Endothelial cell of umbilical vein (primary cell): ENCODE measurements at regions not wholly inside any gene's neighbourhood (a gene's known extent, or its start where the extent isn't known, plus 50 kb on each side); places are given as distances from the start of the nearest gene placed in this dataset.

Source experiments
- BruUV-seq: library from RNA; stranded (reverse); fragments of 400-500 nt; replicated peaks from 2 replicates; lab custom pipeline; 2021; lab: Mats Ljungman, UMichigan
- CTCF ChIA-PET: fragments of 300-600, 350-600 bp; sonication (Branson Sonifier 250); formaldehyde crosslinking; loops from one replicate; lab custom pipeline; 2021; ENCODE audit warnings: antibody characterized with exemption, inconsistent platforms; lab: Charles Lee
- POLR2A ChIA-PET: fragments of 300-600, 350-600 bp; sonication (Branson Sonifier 250); formaldehyde crosslinking; loops from one replicate; lab custom pipeline; 2021; ENCODE audit warnings: antibody characterized with exemption, inconsistent platforms; lab: Charles Lee
- DNase-seq: peaks from one replicate; pipeline ENCODE4 v3.0.0-alpha.2; 2011; ENCODE audit warnings: low read depth, low spot score
- FAIRE-seq: peaks from 2 replicates; lab custom pipeline; 2011; peaks lifted over from hg19 to GRCh38; lab: Jason Lieb, UNC
- H2AFZ ChIP-seq: 2 replicates; pipeline ENCODE4 v1.6.0; 2012; ENCODE audit warnings: low read depth, low read length, control low read depth, inconsistent platforms
- H3K27ac ChIP-seq: 2 replicates; pipeline ENCODE4 v1.5.1; 2011; ENCODE audit warnings: low read depth, mild to moderate bottlenecking, control low read depth, low read length, moderate library complexity; ENCODE audit not compliant: insufficient read depth
- H3K27me3 ChIP-seq, 2 experiments: 2 replicates each; pipeline versions ENCODE4 v1.6.0 to v1.6.1; 2011; ENCODE audit warnings: low read length in 2 of 2, mixed read lengths in 1 of 2; ENCODE audit not compliant: control insufficient read depth in 2 of 2, insufficient read depth in 2 of 2
- H3K36me3 ChIP-seq, 2 experiments: 2 replicates in 1 of 2; 3 replicates in 1 of 2; pipeline ENCODE4 v1.5.1; 2011; ENCODE audit warnings: low read length in 2 of 2, mild to moderate bottlenecking in 1 of 2, moderate library complexity in 1 of 2; ENCODE audit not compliant: control insufficient read depth in 2 of 2, insufficient read depth in 2 of 2; ENCODE audit errors: extremely low read depth in 1 of 2
- H3K4me1 ChIP-seq: 3 replicates; pipeline ENCODE4 v1.5.1; 2011; ENCODE audit warnings: mild to moderate bottlenecking, low read length; ENCODE audit not compliant: control insufficient read depth, insufficient read depth; ENCODE audit errors: extremely low read depth
- H3K4me2 ChIP-seq: 2 replicates; pipeline ENCODE4 v1.6.1; 2011; ENCODE audit warnings: low read length, control low read depth, mixed read lengths; ENCODE audit not compliant: insufficient read depth
- H3K4me3 ChIP-seq, 3 experiments: fragments of 200-600 bp in 1 of 3; sonication (generic), shearing (Covaris generic) in 1 of 3; replicated peaks in 1 of 3; 2 replicates each; pipeline ENCODE4 v1.5.1; 2011 to 2016; ENCODE audit warnings: control low read depth in 3 of 3, low read length in 3 of 3, mild to moderate bottlenecking in 2 of 3, inconsistent platforms in 1 of 3, low read depth in 1 of 3, moderate library complexity in 1 of 3; ENCODE audit not compliant: insufficient read depth in 1 of 3
- H3K79me2 ChIP-seq: 2 replicates; pipeline ENCODE4 v1.6.0; 2012; ENCODE audit warnings: low read length, inconsistent platforms; ENCODE audit not compliant: control insufficient read depth, insufficient read depth
- H3K9ac ChIP-seq: replicated peaks from 2 replicates; pipeline ENCODE3; 2011; ENCODE audit warnings: low read length, control low read depth; ENCODE audit not compliant: insufficient read depth; ENCODE audit errors: extremely low read depth
- H3K9me1 ChIP-seq: replicated peaks from 3 replicates; pipeline ENCODE4 v1.6.0; 2011; ENCODE audit warnings: mild to moderate bottlenecking, low read length; ENCODE audit not compliant: control insufficient read depth, insufficient read depth; ENCODE audit errors: extremely low read depth
- H3K9me3 ChIP-seq: replicated peaks from 2 replicates; pipeline ENCODE4 v1.5.1; 2012; ENCODE audit warnings: low read length, inconsistent platforms; ENCODE audit not compliant: control insufficient read depth, insufficient read depth
- H4K20me1 ChIP-seq: replicated peaks from 2 replicates; pipeline ENCODE3; 2011; ENCODE audit warnings: mild to moderate bottlenecking, low read length; ENCODE audit not compliant: control insufficient read depth, insufficient read depth; ENCODE audit errors: extremely low read depth
- EZH2 ChIP-seq: IDR thresholded peaks from 2 replicates; pipeline ENCODE4 v1.6.1; 2012; ENCODE audit warnings: borderline replicate concordance, low read depth, mild to moderate bottlenecking, moderate library complexity, low read length, inconsistent platforms; ENCODE audit not compliant: severe bottlenecking
- FOS ChIP-seq: IDR thresholded peaks from 2 replicates; pipeline ENCODE4 v1.6.1; 2011; ENCODE audit warnings: mild to moderate bottlenecking, low read length, moderate library complexity, borderline replicate concordance; ENCODE audit not compliant: insufficient read depth
- GATA2 ChIP-seq: IDR thresholded peaks from 2 replicates; pipeline ENCODE4 v1.7.0; 2011; ENCODE audit warnings: low read depth, mild to moderate bottlenecking, moderate library complexity, mixed read lengths, low read length; ENCODE audit not compliant: insufficient read length, insufficient read depth
- JUN ChIP-seq: IDR thresholded peaks from 2 replicates; pipeline ENCODE4 v1.6.1; 2011; ENCODE audit warnings: borderline replicate concordance, low read depth; ENCODE audit not compliant: insufficient read length, insufficient read depth
- MYC ChIP-seq: IDR thresholded peaks from one replicate; pipeline ENCODE4 v1.6.1; 2011; ENCODE audit warnings: mild to moderate bottlenecking, low read depth, low read length
- POLR2A ChIP-seq: IDR thresholded peaks from 2 replicates; pipeline ENCODE4 v1.6.1; 2012; ENCODE audit warnings: low read depth, mild to moderate bottlenecking, control low read depth, low read length
- POLR2AphosphoS5 ChIP-seq: IDR thresholded peaks from 2 replicates; pipeline ENCODE4 v1.6.1; 2012; ENCODE audit warnings: low read depth, mild to moderate bottlenecking, control low read depth, low read length, moderate library complexity; ENCODE audit not compliant: insufficient read depth
- dilution Hi-C: fragments of 300-500 bp; cut with MboI; formaldehyde crosslinking; loops from one replicate; pipeline ENCODE4 v1.15.0; 2019; ENCODE audit warnings: low sequenced_read_pairs; ENCODE audit not compliant: extremely low pct_ligation_motif_present
- intact Hi-C: fragments of 100-400 bp; cut with micrococcal nuclease; formaldehyde crosslinking; loops from one replicate; pipeline ENCODE4 v1.10.0; 2022
- TF ChIP-seq, protein P1 (sequence below), 2 donors: IDR thresholded peaks; 1 replicate in 1 of 2; 2 replicates in 1 of 2; pipeline ENCODE4 v1.5.1; 2011; ENCODE audit warnings: low read length in 2 of 2, mild to moderate bottlenecking in 2 of 2, moderate library complexity in 2 of 2, control low read depth in 1 of 2, inconsistent platforms in 1 of 2, low read depth in 1 of 2; ENCODE audit not compliant: insufficient read depth in 1 of 2; ENCODE audit errors: extremely low read depth in 1 of 2
- TF ChIP-seq, protein P2 (sequence below): IDR thresholded peaks from 2 replicates; pipeline ENCODE4 v1.6.1; 2011; ENCODE audit not compliant: insufficient read depth, insufficient read length

DNA sequence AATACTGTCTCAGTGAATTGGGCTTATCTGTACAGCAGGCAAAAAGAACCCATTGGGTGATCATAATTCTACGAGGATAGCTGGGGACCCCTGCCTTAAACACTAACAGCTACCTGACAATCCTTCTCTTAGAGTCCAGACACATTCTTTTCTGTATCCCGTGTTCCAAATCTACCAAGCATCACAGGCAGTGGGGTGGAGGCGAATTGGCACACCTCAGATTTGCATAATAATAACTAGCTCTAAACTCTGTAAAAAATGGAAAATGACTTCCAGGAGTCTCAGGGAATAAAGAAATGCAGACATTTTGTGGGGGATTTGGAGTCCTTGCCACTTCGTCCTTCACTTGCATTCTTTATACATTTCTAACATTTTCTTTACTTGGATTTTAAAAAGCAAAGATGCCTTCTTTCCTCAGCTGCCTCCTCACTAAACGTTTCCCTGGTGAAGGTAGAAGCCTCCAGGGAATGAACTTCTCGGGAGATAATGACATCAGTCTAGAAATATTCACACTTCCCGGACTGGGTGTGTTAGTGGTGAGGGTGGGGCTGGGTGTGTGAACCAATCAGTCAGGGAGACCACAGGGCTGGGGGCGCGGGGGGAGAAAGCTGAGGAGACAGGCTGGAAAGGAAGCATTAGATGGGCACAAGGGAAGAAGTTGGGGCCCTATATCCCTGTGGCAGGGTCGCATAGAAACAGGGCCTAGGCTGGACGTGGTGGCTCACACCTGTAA lies 59.1 kb upstream of the BOD1L2 start:
- ChIA-PET CTCF (no interaction called here), POLR2A (no interaction called here)
- Histone ChIP-seq H3K9me1 (no peaks in the 10 kb centered on the region), H4K20me1 (no peaks in the 10 kb centered on the region), H3K9me3 (no peaks in the 10 kb centered on the region), H3K9ac (no peak overlapping the region), H3K4me1 (peaks cover 2% of the 10 kb centered on the region), H3K27me3 (no peaks in the 10 kb centered on the region), H3K4me3 (no peak overlapping the region), H3K27ac (no peak overlapping the region), H3K4me2 (no peak overlapping the region), H3K79me2 (no peaks in the 10 kb centered on the region), H3K36me3 (no peaks in the 10 kb centered on the region), H2AFZ (no peak overlapping the region)
- TF ChIP-seq, protein P1, sequence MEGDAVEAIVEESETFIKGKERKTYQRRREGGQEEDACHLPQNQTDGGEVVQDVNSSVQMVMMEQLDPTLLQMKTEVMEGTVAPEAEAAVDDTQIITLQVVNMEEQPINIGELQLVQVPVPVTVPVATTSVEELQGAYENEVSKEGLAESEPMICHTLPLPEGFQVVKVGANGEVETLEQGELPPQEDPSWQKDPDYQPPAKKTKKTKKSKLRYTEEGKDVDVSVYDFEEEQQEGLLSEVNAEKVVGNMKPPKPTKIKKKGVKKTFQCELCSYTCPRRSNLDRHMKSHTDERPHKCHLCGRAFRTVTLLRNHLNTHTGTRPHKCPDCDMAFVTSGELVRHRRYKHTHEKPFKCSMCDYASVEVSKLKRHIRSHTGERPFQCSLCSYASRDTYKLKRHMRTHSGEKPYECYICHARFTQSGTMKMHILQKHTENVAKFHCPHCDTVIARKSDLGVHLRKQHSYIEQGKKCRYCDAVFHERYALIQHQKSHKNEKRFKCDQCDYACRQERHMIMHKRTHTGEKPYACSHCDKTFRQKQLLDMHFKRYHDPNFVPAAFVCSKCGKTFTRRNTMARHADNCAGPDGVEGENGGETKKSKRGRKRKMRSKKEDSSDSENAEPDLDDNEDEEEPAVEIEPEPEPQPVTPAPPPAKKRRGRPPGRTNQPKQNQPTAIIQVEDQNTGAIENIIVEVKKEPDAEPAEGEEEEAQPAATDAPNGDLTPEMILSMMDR (IDR thresholded peaks at IDR 0.05; ENCODE audit: extremely low read depth in 1 of 2, insufficient read depth in 1 of 2, low read depth in 1 of 2, low read length in 2 of 2) = no peak
- TF ChIP-seq POLR2A = no peak
- no peak for TF ChIP-seq GATA2
- no peak for TF ChIP-seq JUN
- no peak for TF ChIP-seq EZH2
- no peak for TF ChIP-seq POLR2AphosphoS5
- TF ChIP-seq MYC = no peak
- TF ChIP-seq, protein P2, sequence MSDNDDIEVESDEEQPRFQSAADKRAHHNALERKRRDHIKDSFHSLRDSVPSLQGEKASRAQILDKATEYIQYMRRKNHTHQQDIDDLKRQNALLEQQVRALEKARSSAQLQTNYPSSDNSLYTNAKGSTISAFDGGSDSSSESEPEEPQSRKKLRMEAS = no peak
- TF ChIP-seq FOS = no peak
- BruUV-seq = no TSS peak
- FAIRE-seq (no peak), DNase-seq (no peak)
- dilution Hi-C loops (no loop called here), intact Hi-C loops (no loop called here)
